HepG2 (cell line): ENCODE measurements at regions not wholly inside any gene's neighbourhood (a gene's known extent, or its start where the extent isn't known, plus 50 kb on each side); places are given as distances from the start of the nearest gene placed in this dataset.

Source experiments
- CREB1 ChIP-seq, 2 experiments: fragments of 450-650 bp in 1 of 2; IDR thresholded peaks; 2 replicates each; pipeline ENCODE4 v1.6.1; 2016 to 2017; ENCODE audit warnings: control low read depth in 1 of 2, mild to moderate bottlenecking in 1 of 2, missing compliant biosample characterization in 1 of 2, missing genetic modification characterization in 1 of 2
- GABPB1 ChIP-seq: IDR thresholded peaks from 2 replicates; pipeline ENCODE4 v1.6.1; 2016; ENCODE audit warnings: mild to moderate bottlenecking, missing genetic modification reagents, moderate library complexity, missing compliant biosample characterization
- HNRNPK ChIP-seq: fragments of 200-400 bp; formaldehyde crosslinking; IDR thresholded peaks from 2 replicates; pipeline ENCODE4 v1.6.1; 2018; ENCODE audit warnings: low read length, low read depth, moderate library complexity, mild to moderate bottlenecking; ENCODE audit not compliant: poor library complexity, severe bottlenecking
- NCOR1 ChIP-seq: fragments of 200-600 bp; sonication (generic); IDR thresholded peaks from 2 replicates; pipeline ENCODE4 v1.7.0; 2017; ENCODE audit warnings: antibody characterized with exemption, low read length, borderline replicate concordance
- RAD21 ChIP-seq: fragments of 450-650 bp; formaldehyde crosslinking; IDR thresholded peaks from 2 replicates; pipeline ENCODE4 v1.5.0; 2020; ENCODE audit warnings: mild to moderate bottlenecking
- RAD51 ChIP-seq: fragments of 450-650 bp; IDR thresholded peaks from 2 replicates; pipeline ENCODE4 v1.6.1; 2016; ENCODE audit warnings: borderline replicate concordance
- ZNF777 ChIP-seq: sonication (generic); formaldehyde crosslinking; IDR thresholded peaks from 2 replicates; pipeline ENCODE4 v1.4.0; 2020; ENCODE audit warnings: missing genetic modification reagents
- TF ChIP-seq, protein P1 (sequence below): sonication (generic); formaldehyde crosslinking; IDR thresholded peaks from 2 replicates; pipeline ENCODE4 v1.8.1; 2023; ENCODE audit warnings: mild to moderate bottlenecking, inconsistent platforms, moderate library complexity, missing genetic modification reagents, borderline replicate concordance
- TF ChIP-seq, protein P2 (sequence below): sonication (generic); formaldehyde crosslinking; IDR thresholded peaks from 2 replicates; pipeline ENCODE4 v1.5.0; 2020; ENCODE audit warnings: mild to moderate bottlenecking, missing genetic modification reagents, moderate library complexity
- TF ChIP-seq, protein P3 (sequence below), 2 experiments: IDR thresholded peaks; 2 replicates each; pipeline ENCODE4 v1.6.1; 2011 to 2012; ENCODE audit warnings: low read length in 2 of 2, borderline replicate concordance in 1 of 2, low read depth in 1 of 2, mild to moderate bottlenecking in 1 of 2, moderate library complexity in 1 of 2

- TF ChIP-seq ZNF777: no peak
- TF ChIP-seq CREB1 (IDR thresholded peaks at IDR 0.05): no peak
- TF ChIP-seq CREB1 (CRISPR knock-in tag; IDR thresholded peaks at IDR 0.05): no peak
- TF ChIP-seq, protein P1, sequence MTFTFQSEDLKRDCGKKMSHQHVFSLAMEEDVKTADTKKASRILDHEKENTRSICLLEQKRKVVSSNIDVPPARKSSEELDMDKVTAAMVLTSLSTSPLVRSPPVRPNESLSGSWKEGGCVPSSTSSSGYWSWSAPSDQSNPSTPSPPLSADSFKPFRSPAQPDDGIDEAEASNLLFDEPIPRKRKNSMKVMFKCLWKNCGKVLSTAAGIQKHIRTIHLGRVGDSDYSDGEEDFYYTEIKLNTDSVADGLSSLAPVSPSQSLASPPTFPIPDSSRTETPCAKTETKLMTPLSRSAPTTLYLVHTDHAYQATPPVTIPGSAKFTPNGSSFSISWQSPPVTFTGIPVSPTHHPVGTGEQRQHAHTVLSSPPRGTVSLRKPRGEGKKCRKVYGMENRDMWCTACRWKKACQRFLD (CRISPR knock-in tag): no peak
- no peak for TF ChIP-seq RAD51
- TF ChIP-seq, protein P2, sequence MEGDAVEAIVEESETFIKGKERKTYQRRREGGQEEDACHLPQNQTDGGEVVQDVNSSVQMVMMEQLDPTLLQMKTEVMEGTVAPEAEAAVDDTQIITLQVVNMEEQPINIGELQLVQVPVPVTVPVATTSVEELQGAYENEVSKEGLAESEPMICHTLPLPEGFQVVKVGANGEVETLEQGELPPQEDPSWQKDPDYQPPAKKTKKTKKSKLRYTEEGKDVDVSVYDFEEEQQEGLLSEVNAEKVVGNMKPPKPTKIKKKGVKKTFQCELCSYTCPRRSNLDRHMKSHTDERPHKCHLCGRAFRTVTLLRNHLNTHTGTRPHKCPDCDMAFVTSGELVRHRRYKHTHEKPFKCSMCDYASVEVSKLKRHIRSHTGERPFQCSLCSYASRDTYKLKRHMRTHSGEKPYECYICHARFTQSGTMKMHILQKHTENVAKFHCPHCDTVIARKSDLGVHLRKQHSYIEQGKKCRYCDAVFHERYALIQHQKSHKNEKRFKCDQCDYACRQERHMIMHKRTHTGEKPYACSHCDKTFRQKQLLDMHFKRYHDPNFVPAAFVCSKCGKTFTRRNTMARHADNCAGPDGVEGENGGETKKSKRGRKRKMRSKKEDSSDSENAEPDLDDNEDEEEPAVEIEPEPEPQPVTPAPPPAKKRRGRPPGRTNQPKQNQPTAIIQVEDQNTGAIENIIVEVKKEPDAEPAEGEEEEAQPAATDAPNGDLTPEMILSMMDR (CRISPR knock-in tag): no peak
- TF ChIP-seq GABPB1: no peak
- no peak for TF ChIP-seq HNRNPK
- no peak for TF ChIP-seq NCOR1
- TF ChIP-seq RAD21 (CRISPR knock-in tag): no peak
- TF ChIP-seq, protein P3, sequence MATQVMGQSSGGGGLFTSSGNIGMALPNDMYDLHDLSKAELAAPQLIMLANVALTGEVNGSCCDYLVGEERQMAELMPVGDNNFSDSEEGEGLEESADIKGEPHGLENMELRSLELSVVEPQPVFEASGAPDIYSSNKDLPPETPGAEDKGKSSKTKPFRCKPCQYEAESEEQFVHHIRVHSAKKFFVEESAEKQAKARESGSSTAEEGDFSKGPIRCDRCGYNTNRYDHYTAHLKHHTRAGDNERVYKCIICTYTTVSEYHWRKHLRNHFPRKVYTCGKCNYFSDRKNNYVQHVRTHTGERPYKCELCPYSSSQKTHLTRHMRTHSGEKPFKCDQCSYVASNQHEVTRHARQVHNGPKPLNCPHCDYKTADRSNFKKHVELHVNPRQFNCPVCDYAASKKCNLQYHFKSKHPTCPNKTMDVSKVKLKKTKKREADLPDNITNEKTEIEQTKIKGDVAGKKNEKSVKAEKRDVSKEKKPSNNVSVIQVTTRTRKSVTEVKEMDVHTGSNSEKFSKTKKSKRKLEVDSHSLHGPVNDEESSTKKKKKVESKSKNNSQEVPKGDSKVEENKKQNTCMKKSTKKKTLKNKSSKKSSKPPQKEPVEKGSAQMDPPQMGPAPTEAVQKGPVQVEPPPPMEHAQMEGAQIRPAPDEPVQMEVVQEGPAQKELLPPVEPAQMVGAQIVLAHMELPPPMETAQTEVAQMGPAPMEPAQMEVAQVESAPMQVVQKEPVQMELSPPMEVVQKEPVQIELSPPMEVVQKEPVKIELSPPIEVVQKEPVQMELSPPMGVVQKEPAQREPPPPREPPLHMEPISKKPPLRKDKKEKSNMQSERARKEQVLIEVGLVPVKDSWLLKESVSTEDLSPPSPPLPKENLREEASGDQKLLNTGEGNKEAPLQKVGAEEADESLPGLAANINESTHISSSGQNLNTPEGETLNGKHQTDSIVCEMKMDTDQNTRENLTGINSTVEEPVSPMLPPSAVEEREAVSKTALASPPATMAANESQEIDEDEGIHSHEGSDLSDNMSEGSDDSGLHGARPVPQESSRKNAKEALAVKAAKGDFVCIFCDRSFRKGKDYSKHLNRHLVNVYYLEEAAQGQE (IDR thresholded peaks at IDR 0.05; ENCODE audit: borderline replicate concordance in 1 of 2, low read depth in 1 of 2, low read length in 2 of 2): peak; percentile 69 to 97
These were observed 471.8 kb downstream of the MFSD1 start for GRCh38 chr3:159273608-159274007.
